Ishikawa (cell line): ENCODE measurements at regions not wholly inside any gene's neighbourhood (a gene's known extent, or its start where the extent isn't known, plus 50 kb on each side); places are given as distances from the start of the nearest gene placed in this dataset.

Experiments
- CEBPB ChIP-seq: IDR thresholded peaks from 2 replicates; pipeline ENCODE4 v1.6.1; 2012
- CREB1 ChIP-seq: IDR thresholded peaks from 2 replicates; pipeline ENCODE4 v1.6.1; 2012; ENCODE audit warnings: low read depth
- EGR1 ChIP-seq: IDR thresholded peaks from 2 replicates; pipeline ENCODE4 v1.6.1; 2012
- EP300 ChIP-seq: IDR thresholded peaks from 2 replicates; pipeline ENCODE4 v1.6.1; 2012; ENCODE audit warnings: borderline replicate concordance
- FOXM1 ChIP-seq: IDR thresholded peaks from 2 replicates; pipeline ENCODE4 v1.6.1; 2012; ENCODE audit warnings: low read depth, borderline replicate concordance
- MAX ChIP-seq: IDR thresholded peaks from 2 replicates; pipeline ENCODE4 v1.6.1; 2012
- NFIC ChIP-seq: IDR thresholded peaks from 2 replicates; pipeline ENCODE4 v1.6.1; 2012
- RAD21 ChIP-seq: IDR thresholded peaks from 2 replicates; pipeline ENCODE4 v1.6.1; 2012; ENCODE audit warnings: low read depth
- REST ChIP-seq: IDR thresholded peaks from 2 replicates; pipeline ENCODE4 v1.6.1; 2012; ENCODE audit warnings: low read depth, mild to moderate bottlenecking
- TAF1 ChIP-seq: IDR thresholded peaks from 2 replicates; pipeline ENCODE4 v1.6.1; 2012; ENCODE audit warnings: low read depth, mild to moderate bottlenecking
- TCF12 ChIP-seq: IDR thresholded peaks from 2 replicates; pipeline ENCODE4 v1.6.1; 2012; ENCODE audit warnings: low read depth
- TEAD4 ChIP-seq: IDR thresholded peaks from 2 replicates; pipeline ENCODE4 v1.6.1; 2012
- USF1 ChIP-seq: IDR thresholded peaks from 2 replicates; pipeline ENCODE4 v1.6.1; 2012
- YY1 ChIP-seq: IDR thresholded peaks from 2 replicates; pipeline ENCODE4 v1.6.1; 2012; ENCODE audit warnings: low read depth
- ZBTB7A ChIP-seq: IDR thresholded peaks from 2 replicates; pipeline ENCODE4 v1.6.1; 2012; ENCODE audit warnings: low read depth

- TF ChIP-seq ZBTB7A (no peak), NFIC (no peak), FOXM1 (no peak), MAX (no peak), REST (no peak), TEAD4 (no peak), EGR1 (no peak), CEBPB (no peak), TAF1 (no peak), TCF12 (no peak), CREB1 (no peak), YY1 (no peak), RAD21 (no peak), USF1 (no peak), EP300 (no peak)
Measured at GRCh38 chr2:10989151-10989550, 77.4 kb downstream of the KCNF1 start.

- no peak for TF ChIP-seq FOXM1
- no peak for TF ChIP-seq YY1
- no peak for TF ChIP-seq USF1
- TF ChIP-seq RAD21 = no peak
- TF ChIP-seq NFIC = no peak
- no peak for TF ChIP-seq TAF1
- no peak for TF ChIP-seq REST
- no peak for TF ChIP-seq EGR1
- no peak for TF ChIP-seq CREB1
- TF ChIP-seq MAX = no peak
- TF ChIP-seq ZBTB7A = no peak
Measured at GRCh38 chr2:10989782-10990181, 78.0 kb downstream of the KCNF1 start.

GRCh38 chr2:10990561-10991111 lies 78.9 kb downstream of the KCNF1 start:
- TF ChIP-seq ZBTB7A (no peak), REST (no peak), NFIC (no peak), FOXM1 (no peak), EP300 (no peak)

GRCh38 chr2:10992023-10992791 lies 80.5 kb downstream of the KCNF1 start:
- TF ChIP-seq TAF1 = no peak
- no peak for TF ChIP-seq FOXM1
- TF ChIP-seq YY1 = no peak
- TF ChIP-seq REST = no peak
- no peak for TF ChIP-seq EGR1
- TF ChIP-seq CEBPB = no peak
- TF ChIP-seq ZBTB7A = no peak
- TF ChIP-seq TCF12 = no peak
- TF ChIP-seq RAD21 = no peak
- no peak for TF ChIP-seq EP300
- TF ChIP-seq TEAD4 = no peak
- no peak for TF ChIP-seq MAX
- TF ChIP-seq NFIC = no peak
